Mesenchymal stem cell (in vitro differentiated cells and primary cell): ENCODE measurements at regions not wholly inside any gene's neighbourhood (a gene's known extent, or its start where the extent isn't known, plus 50 kb on each side); places are given as distances from the start of the nearest gene placed in this dataset.

ENCODE experiments used
- DNase-seq: peaks from one replicate; pipeline ENCODE4 v3.0.0-alpha.2; 2013
- H2AFZ ChIP-seq: one replicate; pipeline ENCODE4 v1.6.1; 2013; ENCODE audit warnings: low read depth, mild to moderate bottlenecking, control low read depth, inconsistent platforms, low read length, moderate library complexity
- H2AK5ac ChIP-seq: 2 replicates; pipeline ENCODE4 v1.6.1; 2013; ENCODE audit warnings: low read length, moderate library complexity, mild to moderate bottlenecking, inconsistent platforms; ENCODE audit not compliant: severe bottlenecking
- H2BK120ac ChIP-seq: one replicate; pipeline ENCODE4 v1.6.1; 2013; ENCODE audit warnings: low read depth, mild to moderate bottlenecking, inconsistent platforms, low read length, moderate library complexity
- H2BK12ac ChIP-seq, 2 experiments: one replicate each; pipeline ENCODE4 v1.6.1; 2013; ENCODE audit warnings: inconsistent platforms in 2 of 2, low read length in 2 of 2, mild to moderate bottlenecking in 2 of 2, moderate library complexity in 2 of 2, control low read depth in 1 of 2
- H2BK15ac ChIP-seq: one replicate; pipeline ENCODE4 v1.6.1; 2013; ENCODE audit warnings: mild to moderate bottlenecking, low read depth, inconsistent platforms; ENCODE audit not compliant: poor library complexity, severe bottlenecking
- H2BK5ac ChIP-seq: 2 replicates; pipeline ENCODE4 v1.6.1; 2013; ENCODE audit warnings: low read depth, mild to moderate bottlenecking, low read length, control low read depth, inconsistent platforms; ENCODE audit not compliant: poor library complexity, severe bottlenecking
- H3K14ac ChIP-seq, 2 experiments: one replicate each; pipeline ENCODE4 v1.6.1; 2013; ENCODE audit warnings: inconsistent platforms in 2 of 2, low read length in 2 of 2, control low read depth in 1 of 2, mild to moderate bottlenecking in 1 of 2, moderate library complexity in 1 of 2
- H3K18ac ChIP-seq, 2 experiments: one replicate each; pipeline ENCODE4 v1.6.1; 2013; ENCODE audit warnings: inconsistent platforms in 2 of 2, low read length in 2 of 2, control low read depth in 1 of 2, low read depth in 1 of 2, mild to moderate bottlenecking in 1 of 2
- H3K23ac ChIP-seq, 2 experiments: one replicate each; pipeline ENCODE4 v1.6.1; 2013; ENCODE audit warnings: inconsistent platforms in 2 of 2, low read length in 2 of 2, mild to moderate bottlenecking in 2 of 2, moderate library complexity in 2 of 2, control low read depth in 1 of 2
- H3K27ac ChIP-seq: 2 replicates; pipeline ENCODE4 v1.5.1; 2013; ENCODE audit warnings: mild to moderate bottlenecking, moderate library complexity, low read length, control low read depth, inconsistent platforms; ENCODE audit not compliant: poor library complexity, severe bottlenecking
- H3K27me3 ChIP-seq, 2 experiments: 2 replicates each; pipeline versions ENCODE4 v1.6.1 to v1.7.0; 2013; ENCODE audit warnings: low read length in 2 of 2, mild to moderate bottlenecking in 2 of 2, moderate library complexity in 2 of 2, control low read depth in 1 of 2, inconsistent platforms in 1 of 2; ENCODE audit not compliant: control insufficient read depth in 1 of 2, insufficient read depth in 1 of 2
- H3K36me3 ChIP-seq, 2 experiments: 2 replicates each; pipeline versions ENCODE4 v1.6.1 to v1.7.0; 2013; ENCODE audit warnings: low read length in 2 of 2, control low read depth in 1 of 2, inconsistent platforms in 1 of 2, low read depth in 1 of 2, mild to moderate bottlenecking in 1 of 2; ENCODE audit not compliant: insufficient read depth in 2 of 2, control insufficient read depth in 1 of 2
- H3K4ac ChIP-seq, 2 experiments: one replicate each; pipeline ENCODE4 v1.6.1; 2013; ENCODE audit warnings: inconsistent platforms in 2 of 2, low read length in 2 of 2, mild to moderate bottlenecking in 2 of 2, moderate library complexity in 2 of 2, control low read depth in 1 of 2, low read depth in 1 of 2
- H3K4me1 ChIP-seq: 2 replicates; pipeline ENCODE4 v1.6.1; 2013; ENCODE audit warnings: low read depth, low read length, control low read depth; ENCODE audit not compliant: control insufficient read depth, insufficient read depth
- H3K4me2 ChIP-seq: 2 replicates; pipeline ENCODE4 v1.6.1; 2013; ENCODE audit warnings: low read length, mild to moderate bottlenecking, inconsistent platforms; ENCODE audit not compliant: poor library complexity, severe bottlenecking
- H3K4me3 ChIP-seq, 2 experiments: 2 replicates each; pipeline versions ENCODE4 v1.5.1 to v1.7.0; 2013; ENCODE audit warnings: low read length in 2 of 2, mild to moderate bottlenecking in 2 of 2, control low read depth in 1 of 2, low read depth in 1 of 2; ENCODE audit not compliant: insufficient read depth in 1 of 2
- H3K79me1 ChIP-seq: replicated peaks from 2 replicates; pipeline ENCODE4 v1.6.1; 2013; ENCODE audit warnings: mild to moderate bottlenecking, control low read depth, low read length, inconsistent platforms; ENCODE audit not compliant: poor library complexity, severe bottlenecking
- H3K9ac ChIP-seq: 2 replicates; pipeline ENCODE4 v1.7.0; 2013; ENCODE audit warnings: mild to moderate bottlenecking, low read length, moderate library complexity
- H3K9me3 ChIP-seq: 2 replicates; pipeline ENCODE4 v1.7.0; 2013; ENCODE audit warnings: mild to moderate bottlenecking, low read length; ENCODE audit not compliant: control insufficient read depth
- H4K8ac ChIP-seq: one replicate; pipeline ENCODE4 v1.6.1; 2013; ENCODE audit warnings: inconsistent platforms, mild to moderate bottlenecking, low read length, moderate library complexity
- H4K91ac ChIP-seq: one replicate; pipeline ENCODE4 v1.6.1; 2013; ENCODE audit warnings: mild to moderate bottlenecking, low read length, inconsistent platforms
- WGBS: methylation state at CpG from one replicate; pipeline ENCODE4 v1.1.7; 2013; ENCODE audit warnings: mixed read lengths; 5-methylcytosine and 5-hydroxymethylcytosine counted together

DNA sequence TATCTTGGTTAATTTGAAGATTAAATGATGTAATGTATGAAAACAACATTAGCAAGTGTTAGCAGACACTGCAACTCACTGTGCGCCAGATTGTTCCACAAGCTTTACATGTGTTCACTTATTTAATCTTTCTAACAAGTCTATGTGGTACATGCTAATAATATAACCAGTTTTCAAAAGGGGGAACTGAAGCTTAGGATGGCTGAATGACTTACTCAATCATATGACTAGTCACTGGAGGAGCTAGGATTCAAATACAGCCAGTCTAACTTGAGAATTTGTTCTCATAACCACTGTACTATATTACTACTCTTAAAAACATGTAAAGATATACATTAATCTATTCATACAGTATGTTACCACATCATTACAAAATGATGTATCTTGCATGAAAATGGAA is 60.5 kb upstream of the LRIG3 start:
- Histone ChIP-seq H3K4ac (no peak overlapping the region), H2BK12ac (no peak overlapping the region), H2AK5ac (no peak overlapping the region), H2AFZ (no peak overlapping the region), H3K4me3 (no peak overlapping the region), H4K91ac (no peak overlapping the region), H2BK15ac (no peak overlapping the region), H3K4me2 (no peak overlapping the region), H4K8ac (no peak overlapping the region), H2BK120ac (no peak overlapping the region), H3K4me1 (peaks cover 3% of the 10 kb centered on the region), H3K79me1 (no peaks in the 10 kb centered on the region), H3K36me3 (no peaks in the 10 kb centered on the region), H2BK5ac (no peak overlapping the region), H3K14ac (no peak overlapping the region), H3K27me3 (no peaks in the 10 kb centered on the region), H3K27ac (no peak overlapping the region), H3K23ac (no peak overlapping the region), H3K18ac (no peak overlapping the region), H3K9ac (no peak overlapping the region), H3K9me3 (no peaks in the 10 kb centered on the region)
- DNase-seq: no peak
- WGBS: no CpG with 5 or more reads among the region's 1 CpG

- H3K18ac ChIP-seq: no peak overlapping the region
- H3K79me1 ChIP-seq: no peaks in the 10 kb centered on the region
- no peaks in the 10 kb centered on the region for H3K36me3 ChIP-seq
- H3K14ac ChIP-seq: no peak overlapping the region
- H4K8ac ChIP-seq: no peak overlapping the region
- no peak overlapping the region for H2BK120ac ChIP-seq
- H3K4me3 ChIP-seq: no peak overlapping the region
- no peak overlapping the region for H2AK5ac ChIP-seq
- H3K4me2 ChIP-seq: no peak overlapping the region
- H3K9ac ChIP-seq: no peak overlapping the region
- no peak overlapping the region for H3K4ac ChIP-seq
- no peak overlapping the region for H3K23ac ChIP-seq
- peaks cover 3% of the 10 kb centered on the region for H3K4me1 ChIP-seq
- no peak overlapping the region for H4K91ac ChIP-seq
- H2BK12ac ChIP-seq: no peak overlapping the region
- no peak for DNase-seq
- H3K27me3 ChIP-seq: no peaks in the 10 kb centered on the region
- 100% methylated on average over 2 of the region's 3 CpGs for WGBS
- H2BK5ac ChIP-seq: no peak overlapping the region
- H3K9me3 ChIP-seq: no peaks in the 10 kb centered on the region
- H2BK15ac ChIP-seq: no peak overlapping the region
- no peak overlapping the region for H3K27ac ChIP-seq
- H2AFZ ChIP-seq: peak overlapping the region; percentile 51
These were observed 58.4 kb upstream of the LRIG3 start for GRCh38 chr12:58978717-58979116.

GRCh38 chr12:58977476-58977875 is 57.2 kb upstream of the LRIG3 start:
- DNase-seq: no peak
- H3K27me3 ChIP-seq: no peaks in the 10 kb centered on the region
- H3K4me1 ChIP-seq: peaks cover 3% of the 10 kb centered on the region
- no peak overlapping the region for H3K14ac ChIP-seq
- H3K9ac ChIP-seq: no peak overlapping the region
- H3K9me3 ChIP-seq: no peaks in the 10 kb centered on the region
- H2BK12ac ChIP-seq: no peak overlapping the region
- H3K18ac ChIP-seq: no peak overlapping the region
- no peak overlapping the region for H3K4me2 ChIP-seq
- H3K4me3 ChIP-seq: no peak overlapping the region
- H4K8ac ChIP-seq: no peak overlapping the region
- no peak overlapping the region for H2BK15ac ChIP-seq
- no peak overlapping the region for H3K23ac ChIP-seq
- no peak overlapping the region for H3K4ac ChIP-seq
- no peak overlapping the region for H2AK5ac ChIP-seq
- whole genome bisulfite sequencing: 96% methylated on average over 4 of the region's 4 CpGs
- H3K36me3 ChIP-seq: no peaks in the 10 kb centered on the region
- H2BK120ac ChIP-seq: no peak overlapping the region
- no peak overlapping the region for H4K91ac ChIP-seq
- H3K79me1 ChIP-seq: no peaks in the 10 kb centered on the region
- no peak overlapping the region for H2BK5ac ChIP-seq
- H2AFZ ChIP-seq: no peak overlapping the region
- no peak overlapping the region for H3K27ac ChIP-seq

DNA sequence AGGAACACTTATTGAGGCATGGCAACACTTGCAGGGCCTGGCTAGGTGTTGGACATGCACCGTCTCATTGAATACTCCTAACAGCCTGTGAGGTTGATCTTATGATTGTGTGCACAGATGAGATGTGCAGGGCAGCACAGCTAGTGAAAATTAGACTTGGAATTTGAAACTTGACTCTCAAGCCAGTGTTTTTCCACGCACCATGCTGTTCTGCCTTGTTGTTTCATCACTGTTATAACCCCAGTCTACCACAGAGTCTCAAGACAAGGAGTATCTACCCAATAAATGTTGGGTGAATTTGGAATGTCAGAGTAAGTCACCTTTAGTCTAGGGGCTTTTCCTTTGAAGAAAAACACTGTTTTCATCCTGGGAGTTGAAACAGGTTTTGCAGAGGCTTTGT is 55.8 kb upstream of the LRIG3 start:
- Histone ChIP-seq H3K23ac (no peak overlapping the region), H3K9me3 (no peaks in the 10 kb centered on the region), H2BK120ac (no peak overlapping the region), H3K27me3 (no peaks in the 10 kb centered on the region), H3K79me1 (no peaks in the 10 kb centered on the region), H3K4me3 (no peak overlapping the region), H3K4me2 (no peak overlapping the region), H3K36me3 (no peaks in the 10 kb centered on the region), H2AK5ac (no peak overlapping the region), H3K9ac (no peak overlapping the region), H3K4ac (no peak overlapping the region), H2BK15ac (no peak overlapping the region), H2BK12ac (no peak overlapping the region), H3K27ac (peak overlapping the region; percentile 30), H2AFZ (no peak overlapping the region), H3K4me1 (peaks cover 3% of the 10 kb centered on the region), H4K91ac (no peak overlapping the region), H3K14ac (no peak overlapping the region), H3K18ac (no peak overlapping the region), H2BK5ac (no peak overlapping the region), H4K8ac (no peak overlapping the region)
- no peak for DNase-seq
- 100% methylated on average over 1 of the region's 2 CpGs for WGBS
